OCI-LY1 (cell line): ENCODE measurements at regions not wholly inside any gene's neighbourhood (a gene's known extent, or its start where the extent isn't known, plus 50 kb on each side); places are given as distances from the start of the nearest gene placed in this dataset.

Experiments used
- H2AFZ ChIP-seq: fragments of 200-600 bp; sonication (generic), shearing (Covaris generic); 2 replicates; pipeline ENCODE4 v1.6.0; 2014; ENCODE audit warnings: antibody characterized with exemption, mild to moderate bottlenecking, low read length
- H3F3A ChIP-seq: fragments of 200-600 bp; sonication (generic), shearing (Covaris generic); 2 replicates; pipeline ENCODE4 v1.6.0; 2014; ENCODE audit warnings: mild to moderate bottlenecking, antibody characterized with exemption, low read length, moderate library complexity; ENCODE audit not compliant: insufficient read depth
- H3K27ac ChIP-seq: fragments of 200-600 bp; sonication (generic); 2 replicates; pipeline ENCODE4 v1.5.1; 2014; ENCODE audit warnings: low read length, mixed run types, mild to moderate bottlenecking, low read depth; ENCODE audit not compliant: poor library complexity, severe bottlenecking
- H3K27me3 ChIP-seq: fragments of 200-600 bp; sonication (generic); 2 replicates; pipeline ENCODE4 v1.6.0; 2014; ENCODE audit warnings: antibody characterized with exemption, mild to moderate bottlenecking, low read length, moderate library complexity; ENCODE audit not compliant: insufficient read depth
- H3K36me3 ChIP-seq: fragments of 200-600 bp; sonication (generic); 2 replicates; pipeline ENCODE4 v1.6.1; 2014; ENCODE audit warnings: mild to moderate bottlenecking, antibody characterized with exemption, low read length, moderate library complexity, mixed read lengths; ENCODE audit not compliant: insufficient read depth
- H3K4me1 ChIP-seq: fragments of 200-600 bp; sonication (generic); 2 replicates; pipeline ENCODE4 v1.5.1; 2014; ENCODE audit warnings: mild to moderate bottlenecking, low read length, moderate library complexity; ENCODE audit not compliant: insufficient read depth, severe bottlenecking
- H3K4me2 ChIP-seq: fragments of 200-600 bp; sonication (generic), shearing (Covaris generic); 2 replicates; pipeline ENCODE4 v1.6.1; 2014; ENCODE audit warnings: low read length
- H3K4me3 ChIP-seq: fragments of 200-600 bp; sonication (generic); 2 replicates; pipeline ENCODE4 v1.5.1; 2014; ENCODE audit warnings: low read length, low read depth, mild to moderate bottlenecking, mixed read lengths; ENCODE audit not compliant: poor library complexity, severe bottlenecking
- H3K79me2 ChIP-seq: fragments of 200-600 bp; shearing (Covaris generic); 2 replicates; pipeline ENCODE4 v1.6.1; 2016; ENCODE audit warnings: mixed run types, low read length, mixed read lengths; ENCODE audit not compliant: insufficient read depth
- H3K9ac ChIP-seq: fragments of 200-600 bp; sonication (generic), shearing (Covaris generic); 2 replicates; pipeline ENCODE4 v1.6.1; 2014; ENCODE audit warnings: mild to moderate bottlenecking, low read length, mixed read lengths
- H3K9me2 ChIP-seq: fragments of 200-600 bp; sonication (generic), shearing (Covaris generic); 2 replicates; pipeline ENCODE4 v1.6.1; 2014; ENCODE audit warnings: low read depth, mild to moderate bottlenecking, low read length, mixed read lengths
- H3K9me3 ChIP-seq: fragments of 200-600 bp; shearing (Covaris generic); 2 replicates; pipeline ENCODE4 v1.6.1; 2014; ENCODE audit warnings: low read length, mixed read lengths
- H4K20me1 ChIP-seq: fragments of 200-600 bp; sonication (generic), shearing (Covaris generic); 2 replicates; pipeline ENCODE4 v1.6.0; 2016; ENCODE audit warnings: mild to moderate bottlenecking, low read length; ENCODE audit not compliant: insufficient read depth
- CTCF ChIP-seq: fragments of 200-600 bp; sonication (generic), shearing (Covaris generic); IDR thresholded peaks from 2 replicates; pipeline ENCODE4 v1.5.1; 2017; ENCODE audit warnings: mild to moderate bottlenecking, antibody characterized with exemption, low read length, moderate library complexity, mixed read lengths
- EZH2 ChIP-seq: fragments of 200-600 bp; sonication (generic), shearing (Covaris generic); IDR thresholded peaks from 2 replicates; pipeline ENCODE4 v1.8.0; 2017; ENCODE audit warnings: borderline replicate concordance, mixed run types, mild to moderate bottlenecking, antibody characterized with exemption, low read length, moderate library complexity, mixed read lengths

GRCh38 chr3:24622696-24623225 lies 128.1 kb upstream of the THRB start:
- no peaks in the 10 kb centered on the region for H3F3A ChIP-seq
- no peaks in the 10 kb centered on the region for H3K9me3 ChIP-seq
- no peak for TF ChIP-seq EZH2
- TF ChIP-seq CTCF = no peak
- H3K27me3 ChIP-seq = no peaks in the 10 kb centered on the region
- no peak overlapping the region for H3K27ac ChIP-seq
- no peak overlapping the region for H3K4me3 ChIP-seq
- no peaks in the 10 kb centered on the region for H3K36me3 ChIP-seq
- H3K4me1 ChIP-seq = no peaks in the 10 kb centered on the region
- H3K9ac ChIP-seq = no peak overlapping the region
- no peak overlapping the region for H3K4me2 ChIP-seq
- H4K20me1 ChIP-seq = no peaks in the 10 kb centered on the region
- no peaks in the 10 kb centered on the region for H3K9me2 ChIP-seq
- H2AFZ ChIP-seq = no peak overlapping the region
- H3K79me2 ChIP-seq = no peaks in the 10 kb centered on the region

- no peaks in the 10 kb centered on the region for H3K9me2 ChIP-seq
- no peaks in the 10 kb centered on the region for H3K27me3 ChIP-seq
- H3K27ac ChIP-seq = no peak overlapping the region
- H3K4me1 ChIP-seq = no peaks in the 10 kb centered on the region
- no peak overlapping the region for H3K9ac ChIP-seq
- no peak overlapping the region for H2AFZ ChIP-seq
- no peak overlapping the region for H3K4me2 ChIP-seq
- H3K4me3 ChIP-seq = no peak overlapping the region
- TF ChIP-seq CTCF = no peak
- no peak for TF ChIP-seq EZH2
- H3K9me3 ChIP-seq = no peaks in the 10 kb centered on the region
- no peaks in the 10 kb centered on the region for H3F3A ChIP-seq
- no peaks in the 10 kb centered on the region for H3K36me3 ChIP-seq
- no peaks in the 10 kb centered on the region for H3K79me2 ChIP-seq
- H4K20me1 ChIP-seq = no peaks in the 10 kb centered on the region
These were observed 129.0 kb upstream of the THRB start for GRCh38 chr3:24623657-24624056.

GRCh38 chr3:24624938-24625681 lies 130.5 kb upstream of the THRB start:
- Histone ChIP-seq H3K27me3 (no peaks in the 10 kb centered on the region), H3F3A (no peaks in the 10 kb centered on the region), H2AFZ (no peak overlapping the region), H3K4me2 (no peak overlapping the region), H3K27ac (no peak overlapping the region), H3K4me3 (no peak overlapping the region), H3K36me3 (no peaks in the 10 kb centered on the region), H3K4me1 (no peaks in the 10 kb centered on the region), H3K9me3 (no peaks in the 10 kb centered on the region), H4K20me1 (no peaks in the 10 kb centered on the region), H3K9ac (no peak overlapping the region), H3K9me2 (no peaks in the 10 kb centered on the region), H3K79me2 (no peaks in the 10 kb centered on the region)
- TF ChIP-seq EZH2 (no peak), CTCF (no peak)
